A673 (cell line): ENCODE measurements at regions not wholly inside any gene's neighbourhood (a gene's known extent, or its start where the extent isn't known, plus 50 kb on each side); places are given as distances from the start of the nearest gene placed in this dataset.

ENCODE experiments used
- BruUV-seq: library from RNA; stranded (reverse); fragments of 400-500 nt; replicated peaks from 2 replicates; lab custom pipeline; 2021; lab: Mats Ljungman, UMichigan
- CTCF ChIA-PET: fragments of 300-600 bp; sonication (Branson Sonifier 250); formaldehyde crosslinking; loops from one replicate; lab custom pipeline; 2022; ENCODE audit warnings: antibody characterized with exemption; lab: Charles Lee
- POLR2A ChIA-PET: fragments of 300-600 bp; sonication (Branson Sonifier 250); formaldehyde crosslinking; loops from one replicate; lab custom pipeline; 2022; ENCODE audit warnings: antibody characterized with exemption; ENCODE audit not compliant: low non-redundant PET; lab: Charles Lee
- DNase-seq: peaks from one replicate; pipeline ENCODE4 v3.0.0-alpha.2; 2015; ENCODE audit warnings: low spot score
- H3K27ac ChIP-seq: fragments of 200-600 bp; sonication (generic); 2 replicates; pipeline ENCODE4 v1.5.1; 2016; ENCODE audit warnings: mixed run types, low read depth, mild to moderate bottlenecking, mixed read lengths, antibody characterized with exemption, low read length; ENCODE audit not compliant: poor library complexity, severe bottlenecking
- H3K27me3 ChIP-seq: fragments of 200-600 bp; sonication (generic); replicated peaks from 2 replicates; pipeline ENCODE4 v1.6.1; 2017; ENCODE audit warnings: mixed run types, low read depth, mild to moderate bottlenecking, mixed read lengths, antibody characterized with exemption, low read length; ENCODE audit not compliant: insufficient read depth, poor library complexity
- H3K36me3 ChIP-seq: fragments of 200-600 bp; sonication (generic); 2 replicates; pipeline ENCODE4 v1.6.1; 2016; ENCODE audit warnings: mixed run types, mild to moderate bottlenecking, mixed read lengths, antibody characterized with exemption, low read length; ENCODE audit not compliant: insufficient read depth, poor library complexity, severe bottlenecking
- H3K4me1 ChIP-seq: fragments of 200-600 bp; sonication (generic); 2 replicates; pipeline ENCODE4 v1.6.1; 2017; ENCODE audit warnings: mixed run types, mild to moderate bottlenecking, mixed read lengths, antibody characterized with exemption, low read length; ENCODE audit not compliant: insufficient read depth, poor library complexity, severe bottlenecking
- H3K4me3 ChIP-seq: fragments of 200-600 bp; sonication (generic); 2 replicates; pipeline ENCODE4 v1.5.1; 2016; ENCODE audit warnings: low read depth, mixed run types, mild to moderate bottlenecking, mixed read lengths, low read length; ENCODE audit not compliant: poor library complexity, severe bottlenecking
- H3K9me3 ChIP-seq: fragments of 200-600 bp; sonication (generic); 2 replicates; pipeline ENCODE4 v1.6.1; 2016; ENCODE audit warnings: mixed run types, low read depth, mild to moderate bottlenecking, mixed read lengths, antibody characterized with exemption, low read length; ENCODE audit not compliant: poor library complexity, severe bottlenecking
- EZH2 ChIP-seq: fragments of 200-600 bp; sonication (generic); IDR thresholded peaks from 2 replicates; pipeline ENCODE4 v1.6.1; 2017; ENCODE audit warnings: borderline replicate concordance, low read depth, mild to moderate bottlenecking, mixed read lengths, antibody characterized with exemption, low read length; ENCODE audit not compliant: poor library complexity, severe bottlenecking
- intact Hi-C: fragments of 100-400 bp; cut with micrococcal nuclease; formaldehyde crosslinking; loops from one replicate; pipeline ENCODE4 v1.10.0; 2022; ENCODE audit not compliant: unreplicated experiment
- TF ChIP-seq, protein P1 (sequence below): fragments of 300-800, 200-600 bp; sonication (generic); conservative IDR thresholded peaks from 2 replicates; pipeline ENCODE4 v1.5.1; 2017; ENCODE audit warnings: low read depth, mild to moderate bottlenecking, antibody characterized with exemption, low read length, moderate library complexity, mixed read lengths

DNA sequence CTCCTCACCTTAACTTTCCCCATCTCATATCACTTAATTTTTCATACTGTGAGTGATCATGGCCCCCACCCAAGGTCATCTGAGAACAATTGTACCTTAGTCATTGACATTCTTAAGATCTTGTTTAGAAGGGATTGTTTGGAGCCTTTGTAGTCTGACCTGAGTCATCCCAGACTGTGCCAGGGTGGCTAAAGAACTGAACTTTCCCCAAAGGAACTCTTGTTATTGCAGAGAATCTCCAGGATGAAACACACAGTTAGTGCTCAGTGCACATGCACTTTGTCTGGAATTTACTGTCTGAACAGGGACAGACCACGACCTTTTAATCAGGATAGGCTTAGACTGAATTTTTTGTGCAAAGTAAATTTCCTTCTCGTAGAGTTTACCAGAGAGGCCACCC lies 112.6 kb upstream of the CCN2 start:
- Histone ChIP-seq H3K9me3 (no peaks in the 10 kb centered on the region), H3K36me3 (no peaks in the 10 kb centered on the region), H3K27ac (no peak overlapping the region), H3K27me3 (no peaks in the 10 kb centered on the region), H3K4me3 (no peak overlapping the region), H3K4me1 (no peaks in the 10 kb centered on the region)
- no TSS peak for BruUV-seq
- ChIA-PET CTCF (no interaction called here), POLR2A (no interaction called here)
- no peak for DNase-seq
- intact Hi-C loops = no loop called here
- TF ChIP-seq, protein P1, sequence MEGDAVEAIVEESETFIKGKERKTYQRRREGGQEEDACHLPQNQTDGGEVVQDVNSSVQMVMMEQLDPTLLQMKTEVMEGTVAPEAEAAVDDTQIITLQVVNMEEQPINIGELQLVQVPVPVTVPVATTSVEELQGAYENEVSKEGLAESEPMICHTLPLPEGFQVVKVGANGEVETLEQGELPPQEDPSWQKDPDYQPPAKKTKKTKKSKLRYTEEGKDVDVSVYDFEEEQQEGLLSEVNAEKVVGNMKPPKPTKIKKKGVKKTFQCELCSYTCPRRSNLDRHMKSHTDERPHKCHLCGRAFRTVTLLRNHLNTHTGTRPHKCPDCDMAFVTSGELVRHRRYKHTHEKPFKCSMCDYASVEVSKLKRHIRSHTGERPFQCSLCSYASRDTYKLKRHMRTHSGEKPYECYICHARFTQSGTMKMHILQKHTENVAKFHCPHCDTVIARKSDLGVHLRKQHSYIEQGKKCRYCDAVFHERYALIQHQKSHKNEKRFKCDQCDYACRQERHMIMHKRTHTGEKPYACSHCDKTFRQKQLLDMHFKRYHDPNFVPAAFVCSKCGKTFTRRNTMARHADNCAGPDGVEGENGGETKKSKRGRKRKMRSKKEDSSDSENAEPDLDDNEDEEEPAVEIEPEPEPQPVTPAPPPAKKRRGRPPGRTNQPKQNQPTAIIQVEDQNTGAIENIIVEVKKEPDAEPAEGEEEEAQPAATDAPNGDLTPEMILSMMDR = no peak
- TF ChIP-seq EZH2 = no peak

DNA sequence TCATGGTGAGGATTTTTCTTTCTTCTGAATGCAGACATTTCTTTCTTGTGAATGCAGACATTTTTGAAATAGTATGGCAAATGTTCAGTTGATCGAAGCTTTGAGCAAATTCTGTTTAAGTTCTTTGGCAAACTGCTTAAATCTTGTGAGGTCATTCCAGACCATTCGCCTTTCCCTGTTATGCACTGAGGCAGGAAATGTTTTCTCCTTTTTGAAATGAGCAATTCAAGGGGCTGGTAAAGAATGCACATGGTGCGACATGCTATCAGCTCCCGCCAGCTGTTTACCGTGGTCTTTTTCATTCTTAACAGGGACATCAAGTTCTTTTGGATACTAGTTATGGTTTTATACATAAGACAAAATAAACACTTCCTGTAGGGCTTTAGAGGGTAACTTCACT lies 112.0 kb upstream of the CCN2 start:
- no peaks in the 10 kb centered on the region for H3K36me3 ChIP-seq
- no peak for TF ChIP-seq EZH2
- TF ChIP-seq, protein P1 = no peak
- no peaks in the 10 kb centered on the region for H3K4me1 ChIP-seq
- no peaks in the 10 kb centered on the region for H3K9me3 ChIP-seq
- ChIA-PET CTCF (no interaction called here), POLR2A (no interaction called here)
- no peak overlapping the region for H3K27ac ChIP-seq
- no peak overlapping the region for H3K4me3 ChIP-seq
- no peak for DNase-seq
- no TSS peak for BruUV-seq
- intact Hi-C loops = no loop called here
- no peaks in the 10 kb centered on the region for H3K27me3 ChIP-seq

- no peak for DNase-seq
- Histone ChIP-seq H3K36me3 (no peaks in the 10 kb centered on the region), H3K27ac (no peak overlapping the region), H3K9me3 (no peaks in the 10 kb centered on the region), H3K4me3 (no peak overlapping the region), H3K27me3 (no peaks in the 10 kb centered on the region), H3K4me1 (no peaks in the 10 kb centered on the region)
- no TSS peak for BruUV-seq
- TF ChIP-seq, protein P1 = no peak
- no peak for TF ChIP-seq EZH2
- ChIA-PET CTCF (no interaction called here), POLR2A (no interaction called here)
- intact Hi-C loops = no loop called here
Observed at GRCh38 chr6:132062626-132063025, 111.5 kb upstream of the CCN2 start.
